Suppressor macrophage (primary cell): ENCODE measurements at regions not wholly inside any gene's neighbourhood (a gene's known extent, or its start where the extent isn't known, plus 50 kb on each side); places are given as distances from the start of the nearest gene placed in this dataset.

ENCODE experiments used
- DNase-seq, 4 experiments: peaks; one replicate each; pipeline ENCODE4 v3.0.0-alpha.2; 2020 to 2022

DNA sequence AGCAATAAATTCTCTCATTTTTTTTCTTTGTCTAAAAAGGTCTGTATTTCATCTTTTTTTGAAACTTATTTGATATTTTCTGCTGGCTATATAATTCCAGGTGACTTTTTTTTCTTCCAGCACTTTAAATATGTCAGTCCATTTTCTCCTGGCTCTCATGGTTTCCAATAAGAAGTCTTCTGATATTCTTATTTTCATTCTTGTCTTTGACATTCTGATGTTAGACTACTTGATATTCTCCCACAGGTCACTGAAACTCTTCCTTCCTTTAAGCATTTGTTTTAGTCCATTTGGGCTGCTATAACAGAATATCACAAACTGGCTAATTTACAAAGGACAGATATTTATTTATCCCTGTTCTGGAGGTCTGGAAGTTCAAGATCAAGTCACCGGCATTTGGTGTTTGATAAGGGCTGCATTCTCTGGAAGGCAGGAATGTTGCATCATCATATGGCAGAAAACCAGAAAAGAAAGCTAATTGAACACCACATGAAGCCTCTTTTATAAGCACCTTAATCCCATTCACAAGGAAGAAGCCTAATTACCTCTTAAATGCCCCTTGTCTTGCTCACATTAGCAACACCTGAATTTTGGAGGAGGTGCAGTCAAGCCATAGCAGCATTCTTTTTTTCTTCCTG lies 242.1 kb upstream of the TNRC6C start:
- no peak for DNase-seq

DNA sequence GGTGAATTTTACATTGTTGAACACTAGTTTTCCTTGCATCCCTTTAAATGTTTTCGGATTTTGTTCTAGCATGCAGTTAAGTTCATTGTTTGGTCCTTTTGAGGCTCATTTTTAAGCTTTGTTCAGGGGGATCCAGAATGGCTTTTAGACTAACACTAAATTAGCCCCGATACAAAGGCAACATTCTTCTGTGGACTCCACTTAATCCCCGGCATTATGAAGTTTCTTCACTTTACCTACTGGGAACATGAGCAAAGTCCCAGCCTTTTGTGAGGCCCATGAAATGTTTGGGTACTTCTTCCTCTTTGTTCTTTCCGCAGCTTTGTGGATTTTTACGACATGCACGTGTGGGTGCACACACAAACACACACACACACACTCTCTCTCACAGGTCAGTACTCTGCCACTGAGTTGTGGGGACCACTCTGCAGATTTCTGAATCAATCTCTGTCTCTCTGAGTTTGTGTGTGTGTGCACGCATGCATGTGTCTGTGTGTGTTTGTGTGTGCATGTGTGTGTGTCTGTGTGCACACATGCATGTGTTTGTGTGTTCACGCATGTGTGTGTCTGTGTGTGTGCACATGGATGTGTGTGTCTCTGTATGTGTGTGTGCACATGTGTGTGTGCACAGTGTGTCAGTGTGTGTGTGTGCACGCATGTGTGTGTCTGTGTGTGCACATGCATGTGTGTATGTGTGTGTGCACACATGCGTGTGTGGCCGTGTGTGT lies 240.4 kb upstream of the TNRC6C start:
- DNase-seq: no peak

DNA sequence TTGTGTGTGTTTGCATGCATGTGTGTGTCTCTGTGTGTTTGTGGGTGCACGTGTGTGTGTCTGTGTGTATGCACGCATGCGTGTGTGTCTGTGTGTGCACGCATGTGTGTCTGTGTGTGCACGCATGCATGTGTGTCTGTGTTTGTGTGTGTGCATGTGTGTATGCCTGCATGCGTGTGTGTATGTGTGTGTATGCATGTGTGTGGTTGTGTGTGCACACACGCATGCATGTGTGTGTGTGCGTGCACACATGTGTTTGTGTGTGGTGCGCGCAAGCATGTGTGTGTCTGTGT lies 239.9 kb upstream of the TNRC6C start:
- no peak for DNase-seq

DNA sequence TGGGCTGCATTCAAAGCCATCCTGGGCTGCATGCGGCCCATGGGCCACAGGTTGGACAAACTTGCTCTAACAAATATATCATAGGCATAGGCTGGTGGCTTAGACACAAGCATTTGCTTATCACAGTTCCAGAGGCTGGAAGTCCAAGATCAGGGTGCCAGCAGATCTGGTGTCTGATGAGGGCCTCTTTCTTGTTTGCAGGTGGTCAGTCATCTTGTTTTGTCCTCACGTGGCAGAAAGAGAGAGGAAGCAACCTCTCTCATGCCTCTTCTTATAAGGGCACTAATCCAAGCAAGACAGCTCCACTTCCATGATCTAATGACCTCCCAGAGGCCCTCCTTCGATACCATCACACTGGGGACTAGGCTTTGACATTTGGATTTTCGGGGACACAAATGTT lies 238.7 kb upstream of the TNRC6C start:
- no peak for DNase-seq

DNA sequence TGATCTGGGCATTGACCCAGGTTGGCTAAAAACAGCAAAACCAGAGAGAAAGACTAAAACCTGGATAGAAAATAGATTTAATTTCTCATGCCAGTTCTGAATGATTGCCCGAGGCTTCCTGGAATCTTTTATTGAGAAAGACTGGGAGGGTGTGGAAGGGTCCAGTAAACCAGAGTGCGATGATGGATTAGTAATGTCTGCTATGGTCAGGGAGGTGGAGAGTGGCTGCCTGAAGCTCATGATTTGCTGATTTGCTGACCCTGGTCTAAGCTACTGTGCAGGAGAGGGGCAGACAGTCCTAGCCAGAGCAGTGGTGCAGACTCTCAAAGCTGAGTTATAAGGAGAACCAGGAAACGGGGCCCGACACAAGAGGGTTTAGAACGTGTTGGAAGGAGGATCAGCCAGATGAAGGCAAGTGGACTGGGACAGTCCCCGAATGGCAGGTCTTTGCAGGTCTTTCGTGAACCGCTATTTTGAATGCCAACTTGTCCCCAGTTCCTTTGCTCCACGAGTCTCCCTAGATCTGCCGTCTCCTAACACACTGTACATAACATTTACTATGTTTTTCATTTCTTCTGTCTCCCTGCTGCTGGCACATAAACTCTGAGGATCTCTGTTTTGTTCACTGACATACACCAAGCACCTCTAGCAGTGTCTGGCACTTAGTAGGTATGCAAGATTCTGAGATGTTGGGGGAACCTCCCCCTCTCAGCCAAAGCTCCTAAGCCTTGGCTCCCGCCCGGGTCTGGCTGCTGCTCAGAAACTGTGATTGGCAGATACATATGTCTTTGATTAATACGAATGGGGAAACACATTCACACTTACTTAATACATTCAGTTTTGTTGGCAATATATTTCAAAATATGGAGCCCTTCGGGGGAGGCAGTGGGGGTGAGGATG lies 237.3 kb upstream of the TNRC6C start:
- no peak for DNase-seq

DNA sequence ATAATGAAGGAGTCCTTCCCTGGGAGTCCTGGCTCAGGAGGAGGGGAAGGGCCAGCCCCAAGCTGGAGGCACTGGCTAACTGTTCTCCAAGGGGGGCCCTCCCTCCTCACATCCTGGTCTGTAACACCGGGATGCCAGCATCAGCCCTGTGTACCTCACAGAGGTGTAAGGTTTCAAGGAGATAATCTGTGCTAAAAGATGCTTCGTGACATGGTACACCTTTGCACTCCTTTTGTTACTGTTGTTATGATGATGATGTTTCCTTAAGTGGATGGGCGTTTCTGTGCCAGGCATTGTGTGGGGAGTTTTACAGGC lies 236.7 kb upstream of the TNRC6C start:
- no peak for DNase-seq

DNA sequence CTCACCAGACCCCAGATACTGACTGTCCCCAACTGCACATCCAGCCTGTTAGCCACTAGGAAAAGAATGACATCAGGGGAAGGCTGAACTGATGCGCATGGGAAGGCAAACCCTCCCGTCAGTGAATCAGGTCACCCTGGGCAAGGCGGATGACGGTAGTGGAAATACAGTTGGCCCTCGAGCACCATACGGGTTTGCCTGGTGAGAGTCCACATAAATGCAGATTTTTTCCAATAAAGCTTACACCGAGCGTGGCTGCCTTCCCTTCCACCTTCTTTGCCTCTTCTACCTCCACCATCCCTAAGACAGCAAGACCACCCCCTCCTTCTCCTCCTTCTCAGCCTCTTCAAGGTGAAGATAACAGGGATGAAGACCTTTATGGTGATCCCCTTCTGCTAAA lies 236.1 kb upstream of the TNRC6C start:
- no peak for DNase-seq

DNA sequence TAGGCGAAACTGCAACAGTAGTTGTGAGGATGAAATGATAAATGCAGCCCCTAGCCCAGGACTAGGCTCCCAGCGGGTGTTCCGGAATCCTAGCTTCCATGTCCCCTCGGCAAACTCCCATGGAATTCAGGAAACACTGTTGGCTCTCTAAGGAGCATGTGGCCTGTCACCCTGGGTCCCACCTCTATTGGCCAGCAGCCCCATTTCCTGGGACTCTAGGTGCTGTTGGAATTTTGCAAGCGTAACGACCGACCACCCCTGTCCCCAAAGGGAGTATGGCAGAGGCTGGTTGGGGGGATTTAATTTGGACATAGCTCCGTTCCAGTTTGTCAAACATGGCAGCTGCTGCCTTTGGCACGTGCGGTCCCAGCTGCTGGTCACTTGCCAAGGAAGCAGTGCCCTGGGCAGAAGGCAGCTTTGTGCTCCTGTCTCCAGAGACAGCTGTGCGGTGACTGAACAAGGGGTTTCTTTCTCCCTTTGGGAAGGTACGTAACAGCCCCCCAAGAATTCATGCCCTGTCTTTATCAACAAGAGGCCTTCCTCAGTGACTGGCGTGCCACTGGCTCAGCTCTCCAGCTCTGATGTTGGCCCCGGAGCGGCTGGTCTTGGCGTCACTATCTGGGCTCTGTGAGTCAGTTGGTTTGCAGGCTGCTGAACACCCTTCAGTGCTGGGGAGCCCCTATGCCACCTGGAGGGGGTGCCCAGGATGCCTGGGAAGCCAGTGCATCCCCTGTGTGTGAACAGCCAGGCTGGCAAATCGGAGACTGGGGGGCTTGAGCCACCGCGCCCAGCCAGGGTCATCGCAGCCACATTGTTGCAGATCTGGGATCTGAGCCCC lies 235.2 kb upstream of the TNRC6C start:
- DNase-seq: no peak

DNA sequence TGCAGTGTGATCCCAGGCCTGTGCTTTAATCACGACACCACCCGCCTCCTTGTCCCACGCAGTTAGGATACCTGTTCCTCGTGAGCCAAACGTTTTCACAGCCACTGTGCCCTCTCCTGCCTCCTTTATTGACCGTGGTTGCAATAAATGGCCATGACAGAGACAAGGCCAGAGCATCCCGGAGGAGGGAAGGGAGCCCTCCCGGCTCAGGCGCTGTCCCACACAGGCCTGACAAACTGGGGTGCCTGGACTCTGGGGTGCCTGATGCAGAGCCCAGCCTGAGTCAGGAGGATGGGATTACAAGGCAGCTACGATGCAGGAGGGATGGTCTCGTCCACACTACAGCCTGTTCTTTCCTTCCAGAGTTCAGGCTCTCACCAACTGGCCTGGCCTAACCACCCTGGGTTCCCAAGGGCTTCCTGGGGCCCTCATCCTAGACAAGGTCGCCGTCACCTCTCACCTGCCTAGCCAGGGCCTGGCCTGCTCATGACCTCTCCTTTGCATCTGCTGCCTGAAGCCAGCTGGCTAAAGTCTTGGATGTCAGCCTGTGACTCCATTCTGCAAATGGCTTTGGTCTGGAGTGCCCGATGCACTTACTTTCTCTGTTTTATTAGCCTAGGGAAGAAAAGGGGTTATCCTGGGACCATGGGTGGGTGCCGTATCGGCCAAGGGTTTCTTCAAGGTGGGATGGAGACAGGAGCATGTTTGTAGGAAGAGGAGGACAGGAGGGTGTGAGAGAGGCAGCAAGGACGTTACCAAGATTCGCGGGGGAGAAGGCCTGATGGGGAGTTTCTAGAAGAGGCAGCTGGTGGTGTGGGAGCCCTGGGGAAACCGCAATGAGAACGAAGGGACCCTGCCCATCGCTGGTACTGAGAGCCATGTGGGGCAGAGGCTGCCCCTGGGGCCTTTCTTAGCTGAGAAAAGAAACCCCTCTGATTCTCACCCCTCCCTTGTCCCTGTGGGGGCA lies 234.3 kb upstream of the TNRC6C start:
- no peak for DNase-seq

DNA sequence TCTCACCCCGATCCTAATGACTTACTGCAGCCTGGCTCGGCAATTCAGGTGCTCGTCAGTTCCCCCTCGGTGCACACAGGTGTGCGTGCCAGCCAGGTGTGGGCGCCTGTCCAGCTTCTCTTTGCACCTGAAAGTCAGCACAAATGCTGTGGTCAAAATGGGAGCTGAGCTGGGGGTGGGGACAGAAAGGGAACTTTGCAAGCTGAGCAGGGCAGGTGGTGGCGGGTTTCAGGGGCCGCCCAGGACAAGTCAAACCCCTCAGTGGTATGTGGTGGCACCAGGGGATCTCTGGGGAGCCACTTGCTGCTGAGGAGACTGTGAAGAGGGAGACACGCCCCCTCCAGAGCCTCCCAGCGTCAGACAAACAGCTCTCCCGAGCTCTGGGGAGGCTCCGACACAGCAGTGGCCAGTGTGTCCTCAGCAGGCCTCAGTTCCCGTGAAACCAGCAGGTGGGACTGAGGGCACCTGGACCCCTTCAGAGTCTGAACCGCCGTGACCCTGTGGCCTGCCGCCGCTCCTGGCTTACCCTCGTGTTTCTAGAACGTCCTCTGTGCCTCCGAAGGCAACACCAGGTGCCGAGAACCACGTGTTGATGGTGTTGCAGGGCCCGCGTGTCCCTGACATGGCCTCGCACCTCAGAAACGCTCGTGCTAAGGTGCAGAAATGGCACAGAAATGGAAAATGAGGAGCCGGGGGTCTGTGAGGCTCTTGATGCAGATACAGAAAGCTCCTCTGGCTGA lies 233.5 kb upstream of the TNRC6C start:
- DNase-seq: no peak

DNA sequence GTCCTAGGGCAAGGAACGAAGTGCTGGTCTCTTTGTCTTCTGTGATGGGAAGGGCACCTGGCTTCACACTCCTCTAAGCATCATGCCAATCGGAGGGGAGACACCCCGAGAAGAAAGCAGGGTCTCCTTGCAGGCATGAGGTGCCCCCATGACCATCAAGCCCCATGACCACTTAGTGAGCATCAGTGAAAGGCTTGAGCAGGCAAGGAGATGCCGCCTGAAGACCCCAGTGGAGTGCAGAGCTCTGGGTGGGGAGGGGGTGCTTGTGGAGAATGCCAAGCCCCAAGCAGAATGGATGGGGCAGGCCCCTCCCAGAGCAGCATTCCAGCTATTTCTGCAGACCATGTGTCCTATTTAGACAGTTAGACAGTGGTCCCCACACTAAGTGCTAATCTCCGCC lies 232.7 kb upstream of the TNRC6C start:
- no peak for DNase-seq

DNA sequence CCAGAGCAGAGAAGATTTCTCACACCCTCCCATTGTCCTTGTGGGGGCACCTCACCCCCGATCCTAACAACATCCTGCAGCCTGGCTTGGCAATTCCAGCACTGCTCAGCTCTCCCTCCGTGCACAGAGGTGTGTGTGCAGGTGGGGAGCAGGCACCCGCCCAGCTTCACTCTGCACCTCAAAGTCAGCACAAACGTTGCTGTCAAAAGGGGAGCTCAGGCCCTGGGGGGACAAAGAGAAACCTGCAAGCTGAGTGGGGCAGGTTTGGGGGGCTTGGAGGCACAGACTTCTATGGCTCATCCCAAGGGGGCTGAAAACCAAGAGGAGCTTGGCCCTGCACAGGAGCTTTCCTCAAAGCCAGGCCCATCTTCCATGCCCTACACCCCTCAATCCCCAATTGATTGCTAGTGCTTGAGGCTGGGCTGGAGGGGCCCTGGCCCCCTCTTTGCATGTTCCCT lies 231.9 kb upstream of the TNRC6C start:
- DNase-seq: no peak

DNA sequence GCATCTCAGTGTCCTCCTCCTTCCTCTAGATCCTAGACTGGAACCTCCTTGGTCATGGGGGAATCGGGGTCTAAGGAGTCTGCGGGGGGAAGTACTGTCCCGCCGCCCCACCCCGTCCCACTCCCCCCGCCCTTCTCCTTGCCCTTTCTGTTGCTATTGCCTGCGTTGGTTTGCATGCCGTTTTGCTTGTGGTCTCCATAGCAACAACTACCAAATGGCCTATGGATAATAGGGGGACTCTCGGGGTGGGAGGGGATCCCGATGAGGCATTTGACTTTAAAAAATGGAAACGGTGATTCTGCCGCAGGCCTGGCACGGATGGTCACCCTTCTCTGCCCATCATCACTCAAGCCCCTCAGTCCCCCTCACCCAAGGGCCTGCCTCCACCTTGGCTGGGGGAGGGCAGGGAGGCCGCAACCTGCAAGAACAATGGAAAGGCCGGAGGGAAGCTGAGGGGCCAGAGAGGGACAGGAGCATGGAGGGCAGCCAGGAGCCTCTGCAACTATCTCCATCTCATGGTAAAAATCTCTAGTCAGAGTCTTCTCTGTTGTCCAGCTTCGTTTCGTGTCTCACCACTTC lies 231.4 kb upstream of the TNRC6C start:
- no peak for DNase-seq

DNA sequence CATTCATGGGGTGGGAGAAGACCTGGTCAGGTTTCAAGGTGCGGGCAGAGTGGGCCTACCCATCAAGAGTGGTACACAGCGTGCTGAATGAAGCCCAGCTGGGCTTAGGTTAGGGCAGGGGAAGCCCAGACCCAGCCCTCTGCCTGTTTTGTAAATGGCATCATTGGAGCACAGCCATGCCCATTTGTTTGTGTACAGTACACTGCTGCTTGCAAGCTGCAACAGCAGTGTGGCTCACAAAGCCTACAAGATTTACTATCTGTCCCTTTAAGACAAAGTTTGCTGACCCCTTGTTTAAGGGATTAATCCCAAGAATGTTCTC lies 230.1 kb upstream of the TNRC6C start:
- no peak for DNase-seq

DNA sequence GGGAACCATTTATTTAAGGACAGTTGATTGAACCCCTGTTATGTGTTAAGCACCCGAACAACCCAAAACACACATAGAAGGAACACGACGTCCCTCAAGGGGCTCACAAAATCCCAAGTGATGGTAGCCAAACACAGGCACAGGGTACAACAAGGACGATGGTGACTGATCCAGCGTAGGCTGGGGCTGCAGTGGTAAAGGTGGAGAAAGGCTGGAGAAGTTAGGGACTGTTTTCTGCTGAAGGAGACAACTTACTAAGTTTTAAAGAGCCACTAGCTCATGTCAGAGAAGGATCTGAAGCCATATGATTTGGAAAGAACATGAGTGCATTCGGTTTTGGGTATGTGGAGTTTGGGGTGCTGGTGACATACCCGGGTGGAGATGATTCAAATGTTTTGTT lies 229.6 kb upstream of the TNRC6C start:
- no peak for DNase-seq

DNA sequence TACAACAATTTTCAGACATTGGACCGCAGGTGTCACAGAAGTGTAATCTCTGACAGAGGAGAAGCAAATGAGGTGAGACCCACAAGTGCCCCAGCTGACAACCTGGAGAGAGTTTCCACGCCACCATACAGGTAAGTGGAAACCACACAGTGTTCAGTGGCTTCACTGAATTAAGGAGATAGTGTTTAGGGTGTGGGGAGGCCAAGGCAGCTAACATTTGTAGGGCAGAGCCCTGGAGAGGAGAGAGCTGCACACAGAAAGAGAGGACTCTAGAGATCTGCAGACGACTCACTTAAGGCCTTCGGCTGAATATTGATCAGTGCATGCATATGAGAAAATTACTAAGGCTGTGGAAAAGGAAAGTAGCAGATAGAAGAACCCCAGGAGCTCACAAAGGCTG lies 228.9 kb upstream of the TNRC6C start:
- DNase-seq: no peak

DNA sequence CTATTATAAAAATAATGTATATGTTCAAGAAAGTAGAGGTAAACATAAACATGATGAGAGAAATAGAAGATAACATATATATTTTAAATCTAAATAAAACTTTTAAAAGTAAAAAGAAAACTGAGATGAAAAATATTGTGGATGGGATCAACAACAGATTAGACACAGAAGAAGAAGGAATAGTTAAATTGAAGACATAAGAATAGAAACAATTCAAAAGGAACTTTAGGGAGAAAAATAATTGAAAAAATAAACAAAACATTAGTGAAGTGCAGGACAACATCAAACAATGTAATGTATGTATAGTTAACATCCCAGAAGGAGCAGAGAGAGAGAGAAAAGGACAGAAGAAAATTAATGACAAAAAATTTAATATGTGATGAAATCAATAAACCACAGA lies 228.1 kb upstream of the TNRC6C start:
- DNase-seq: no peak

DNA sequence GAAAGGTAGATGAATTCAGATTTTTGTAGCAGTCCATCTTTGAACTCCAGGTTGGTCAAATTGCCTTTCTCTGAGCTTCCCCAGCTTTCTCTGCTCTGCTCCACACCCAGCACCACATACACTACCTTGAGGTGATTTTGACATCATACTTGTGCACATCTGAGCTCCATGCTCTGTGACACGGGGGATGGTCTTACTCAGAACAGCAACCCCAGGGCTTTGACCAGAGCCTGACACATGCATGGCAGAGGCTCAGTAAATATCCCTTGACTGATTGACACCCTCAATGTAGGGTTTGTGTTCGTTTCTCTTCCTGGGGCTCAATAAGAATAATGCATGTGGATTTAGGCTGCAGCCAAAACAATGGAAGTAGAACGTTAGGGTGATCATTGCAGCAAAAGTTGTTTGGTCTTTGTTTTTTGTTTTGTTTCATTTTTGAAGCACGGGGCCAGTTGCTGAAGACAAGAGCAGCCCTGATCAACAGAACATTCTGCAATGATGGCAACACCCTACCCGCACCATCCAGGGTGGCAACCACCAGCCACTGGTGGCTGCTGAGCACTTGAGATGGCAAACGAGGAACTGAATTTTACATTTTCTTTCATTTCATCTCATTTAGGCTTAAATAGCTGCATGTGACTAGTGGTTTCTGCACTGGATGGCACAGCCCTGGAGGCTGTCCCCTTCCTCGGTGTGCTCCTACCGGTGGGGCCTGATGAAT lies 224.8 kb upstream of the TNRC6C start:
- no peak for DNase-seq

DNA sequence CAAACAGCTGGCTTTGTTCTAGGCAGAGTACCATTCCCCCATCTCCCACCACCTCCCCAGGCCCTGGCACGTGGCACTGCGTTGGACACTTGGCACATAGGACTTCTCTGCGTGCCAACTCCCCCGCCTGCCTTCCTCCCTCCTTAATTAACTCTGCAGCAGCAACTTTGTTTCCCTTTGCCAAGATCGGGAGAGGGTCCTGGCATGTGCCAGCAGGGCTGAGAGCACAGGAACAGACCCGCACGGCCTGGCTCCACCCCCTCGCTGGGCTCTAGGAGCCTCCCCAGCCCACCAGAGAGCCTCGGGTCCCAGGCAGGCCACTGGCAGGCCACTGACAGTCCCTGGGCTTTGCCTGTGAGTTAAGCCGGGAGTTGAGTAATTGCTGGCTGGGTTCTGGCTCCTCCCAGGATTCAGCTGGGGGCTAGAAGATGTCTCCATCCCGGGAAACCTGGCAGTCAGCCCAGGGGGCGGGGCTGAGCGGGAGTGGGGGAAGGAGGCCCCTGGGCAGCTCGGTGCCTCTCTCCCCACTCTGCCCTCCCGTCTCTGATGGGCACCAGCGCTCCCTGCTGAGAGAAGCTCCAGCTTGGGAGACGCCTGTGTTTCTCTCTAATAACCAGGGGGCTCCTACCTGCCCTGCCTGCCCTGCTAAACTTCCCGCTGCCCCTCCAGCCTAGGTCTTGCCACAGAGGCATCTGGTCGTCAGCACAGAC lies 224.0 kb upstream of the TNRC6C start:
- DNase-seq: peak in 2 of 4 experiments; percentile 9 to 11
